ENCODE measurements at regions not wholly inside any gene's neighbourhood (a gene's known extent, or its start where the extent isn't known, plus 50 kb on each side); places are given as distances from the start of the nearest gene placed in this dataset.

- no peak overlapping the region for H3K4me3 Mint-ChIP-seq
- no peaks in the 10 kb centered on the region for H3K27me3 Mint-ChIP-seq (ENCODE audit: insufficient read depth)
- no peaks in the 10 kb centered on the region for H3K9me3 ChIP-seq (ENCODE audit: control insufficient read depth, low read length)
- H3K9me3 Mint-ChIP-seq: no peaks in the 10 kb centered on the region
- no peak for TF ChIP-seq CTCF (conservative IDR thresholded peaks at IDR 0.05)
- H3K27ac Mint-ChIP-seq: no peak overlapping the region
- DNase-seq: no peak
- no peaks in the 10 kb centered on the region for H3K27me3 ChIP-seq (ENCODE audit: control insufficient read depth, insufficient read depth, low read length, poor library complexity, severe bottlenecking)
- no peaks in the 10 kb centered on the region for H3K36me3 ChIP-seq (ENCODE audit: control insufficient read depth, insufficient read depth, low read length)
- H3K4me1 Mint-ChIP-seq: no peaks in the 10 kb centered on the region
- H3K36me3 Mint-ChIP-seq (ENCODE audit: low read depth): no peaks in the 10 kb centered on the region
- no peak overlapping the region for H3K27ac ChIP-seq (ENCODE audit: low read depth, low read length)
- H3K9ac ChIP-seq (ENCODE audit: extremely low read depth, low read length, poor library complexity, severe bottlenecking): no peak overlapping the region
- 69 to 100% methylated on average over 1 of the region's 2 CpGs for WGBS, 2 experiments (ENCODE audit: insufficient coverage in 1 of 2, insufficient read length in 1 of 2)
- H3K4me3 ChIP-seq (ENCODE audit: low read length): no peak overlapping the region
- no peaks in the 10 kb centered on the region for H3K4me1 ChIP-seq (ENCODE audit: control insufficient read depth, insufficient read depth, low read length)
Observed at GRCh38 chr18:51941999-51942398, 398.0 kb upstream of the DCC start.

- DNase-seq: no peak
- no peak for TF ChIP-seq CTCF (conservative IDR thresholded peaks at IDR 0.05)
- Mint-ChIP-seq H3K4me1 (no peaks in the 10 kb centered on the region), H3K27me3 (ENCODE audit: insufficient read depth) (no peaks in the 10 kb centered on the region), H3K27ac (no peak overlapping the region), H3K9me3 (no peaks in the 10 kb centered on the region), H3K4me3 (no peak overlapping the region), H3K36me3 (ENCODE audit: low read depth) (no peaks in the 10 kb centered on the region)
- Histone ChIP-seq H3K9me3 (ENCODE audit: control insufficient read depth, low read length) (no peaks in the 10 kb centered on the region), H3K27ac (ENCODE audit: low read depth, low read length) (no peak overlapping the region), H3K9ac (ENCODE audit: extremely low read depth, low read length, poor library complexity, severe bottlenecking) (no peak overlapping the region), H3K4me1 (ENCODE audit: control insufficient read depth, insufficient read depth, low read length) (no peaks in the 10 kb centered on the region), H3K4me3 (ENCODE audit: low read length) (no peak overlapping the region), H3K27me3 (ENCODE audit: control insufficient read depth, insufficient read depth, low read length, poor library complexity, severe bottlenecking) (no peaks in the 10 kb centered on the region), H3K36me3 (ENCODE audit: control insufficient read depth, insufficient read depth, low read length) (no peaks in the 10 kb centered on the region)
- 96 to 100% methylated on average over 1 of the region's 1 CpG for WGBS, 2 experiments (ENCODE audit: insufficient coverage in 1 of 2, insufficient read length in 1 of 2)
Observed at GRCh38 chr18:51943281-51943680, 396.7 kb upstream of the DCC start.

- no peaks in the 10 kb centered on the region for H3K27me3 Mint-ChIP-seq (ENCODE audit: insufficient read depth)
Observed at GRCh38 chr18:51946946-51947345, 393.1 kb upstream of the DCC start.

More at GRCh38 chr18:51946946-51947345, 393.1 kb upstream of the DCC start:
- Histone ChIP-seq H3K9ac (ENCODE audit: extremely low read depth, low read length, poor library complexity, severe bottlenecking) (no peak overlapping the region), H3K36me3 (ENCODE audit: control insufficient read depth, insufficient read depth, low read length) (no peaks in the 10 kb centered on the region), H3K27ac (ENCODE audit: low read depth, low read length) (no peak overlapping the region), H3K4me3 (ENCODE audit: low read length) (no peak overlapping the region), H3K27me3 (ENCODE audit: control insufficient read depth, insufficient read depth, low read length, poor library complexity, severe bottlenecking) (no peaks in the 10 kb centered on the region), H3K9me3 (ENCODE audit: control insufficient read depth, low read length) (peaks cover 5% of the 10 kb centered on the region), H3K4me1 (ENCODE audit: control insufficient read depth, insufficient read depth, low read length) (no peaks in the 10 kb centered on the region)
- no peak for TF ChIP-seq CTCF (conservative IDR thresholded peaks at IDR 0.05)
- no peaks in the 10 kb centered on the region for H3K4me1 Mint-ChIP-seq
- H3K9me3 Mint-ChIP-seq: no peaks in the 10 kb centered on the region
- DNase-seq: no peak
- no peaks in the 10 kb centered on the region for H3K36me3 Mint-ChIP-seq (ENCODE audit: low read depth)
- H3K4me3 Mint-ChIP-seq: no peak overlapping the region
- WGBS, 2 experiments (ENCODE audit: insufficient coverage in 1 of 2, insufficient read length in 1 of 2): 69 to 95% methylated on average over 2 to 4 of the region's 4 CpGs
- H3K27ac Mint-ChIP-seq: no peak overlapping the region
